ENCODE measurements at regions not wholly inside any gene's neighbourhood (a gene's known extent, or its start where the extent isn't known, plus 50 kb on each side); places are given as distances from the start of the nearest gene placed in this dataset.

DNA sequence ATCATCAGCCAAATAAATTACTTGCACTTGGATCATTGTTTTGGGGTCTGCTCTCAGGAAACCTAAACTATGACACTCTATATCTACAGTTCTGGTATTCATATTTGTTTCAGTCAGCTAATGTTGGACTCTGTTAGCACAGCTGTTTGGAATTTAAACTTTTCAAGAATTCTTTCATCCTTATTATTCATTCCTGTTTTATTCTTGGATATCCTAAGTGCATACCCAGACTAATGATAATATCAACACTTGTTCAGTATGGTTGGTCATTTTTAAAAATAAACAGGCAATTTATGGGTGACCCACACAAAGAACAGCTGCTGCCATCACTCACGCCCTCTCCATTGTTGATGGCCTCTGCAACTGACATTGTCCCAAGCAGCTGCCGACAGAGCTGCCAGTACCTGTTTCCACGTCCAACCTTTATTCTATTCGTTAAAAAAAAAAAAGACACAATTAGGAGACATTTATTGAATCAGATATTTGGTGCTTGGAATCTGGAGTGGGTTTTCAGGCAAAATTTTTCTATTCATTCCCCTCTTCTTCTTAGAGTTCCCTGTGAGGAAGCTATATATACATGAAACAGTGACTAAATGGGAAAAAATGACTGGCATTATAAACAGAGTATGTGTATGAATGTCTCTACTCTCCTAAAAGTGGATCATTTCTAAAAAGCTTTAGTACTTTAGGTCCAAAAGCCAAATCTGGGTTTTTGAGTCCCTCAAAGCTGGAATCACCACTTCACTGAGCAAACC lies 252.1 kb upstream of the NAV3 start:
- Histone ChIP-seq H3K27me3 (no peaks in the 10 kb centered on the region), H3K4me2 (no peak overlapping the region), H3K9me2 (replicated peaks; ENCODE audit: insufficient read depth) (no peaks in the 10 kb centered on the region), H3K4me1 (ENCODE audit: insufficient read depth) (peaks cover 8% of the 10 kb centered on the region), H2AFZ (no peak overlapping the region), H3K79me2 (no peaks in the 10 kb centered on the region), H3K4me3 (no peak overlapping the region), H4K20me1 (ENCODE audit: insufficient read depth, poor library complexity, severe bottlenecking) (no peaks in the 10 kb centered on the region), H3K27ac (no peak overlapping the region), H3K9me3 (ENCODE audit: low read depth) (no peaks in the 10 kb centered on the region), H3K36me3 (replicated peaks; ENCODE audit: insufficient read depth, low read depth) (no peaks in the 10 kb centered on the region)
- 88% methylated on average over 4 of the region's 4 CpGs for WGBS (ENCODE audit: low lambda C conversion rate, missing lambda C conversion rate)
- TF ChIP-seq, protein P1, sequence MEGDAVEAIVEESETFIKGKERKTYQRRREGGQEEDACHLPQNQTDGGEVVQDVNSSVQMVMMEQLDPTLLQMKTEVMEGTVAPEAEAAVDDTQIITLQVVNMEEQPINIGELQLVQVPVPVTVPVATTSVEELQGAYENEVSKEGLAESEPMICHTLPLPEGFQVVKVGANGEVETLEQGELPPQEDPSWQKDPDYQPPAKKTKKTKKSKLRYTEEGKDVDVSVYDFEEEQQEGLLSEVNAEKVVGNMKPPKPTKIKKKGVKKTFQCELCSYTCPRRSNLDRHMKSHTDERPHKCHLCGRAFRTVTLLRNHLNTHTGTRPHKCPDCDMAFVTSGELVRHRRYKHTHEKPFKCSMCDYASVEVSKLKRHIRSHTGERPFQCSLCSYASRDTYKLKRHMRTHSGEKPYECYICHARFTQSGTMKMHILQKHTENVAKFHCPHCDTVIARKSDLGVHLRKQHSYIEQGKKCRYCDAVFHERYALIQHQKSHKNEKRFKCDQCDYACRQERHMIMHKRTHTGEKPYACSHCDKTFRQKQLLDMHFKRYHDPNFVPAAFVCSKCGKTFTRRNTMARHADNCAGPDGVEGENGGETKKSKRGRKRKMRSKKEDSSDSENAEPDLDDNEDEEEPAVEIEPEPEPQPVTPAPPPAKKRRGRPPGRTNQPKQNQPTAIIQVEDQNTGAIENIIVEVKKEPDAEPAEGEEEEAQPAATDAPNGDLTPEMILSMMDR (IDR thresholded peaks at IDR 0.05; ENCODE audit: poor library complexity): no peak
- TF ChIP-seq EZH2 (IDR thresholded peaks at IDR 0.05; ENCODE audit: borderline replicate concordance): no peak
- no peak for DNase-seq (ENCODE audit: low spot score)

DNA sequence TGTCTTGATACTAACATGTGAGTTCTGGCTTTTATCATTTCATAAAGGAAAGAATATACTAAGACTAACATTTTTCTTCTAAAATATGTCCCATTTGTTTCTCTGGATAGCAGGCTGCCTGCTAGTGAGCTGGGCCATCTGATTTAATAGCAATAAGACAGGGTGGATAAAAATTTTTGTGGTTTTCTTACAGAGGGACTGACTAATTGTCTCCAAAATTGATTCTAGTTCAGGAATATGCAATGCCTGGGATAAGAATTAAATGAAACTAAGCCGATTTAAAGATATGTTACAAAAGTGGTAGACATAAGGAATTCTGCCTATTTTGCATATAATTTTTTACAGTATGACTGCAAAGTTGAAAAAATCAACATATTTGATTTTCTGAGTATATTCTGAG lies 252.9 kb upstream of the NAV3 start:
- TF ChIP-seq, protein P1 (IDR thresholded peaks at IDR 0.05; ENCODE audit: poor library complexity): no peak
- TF ChIP-seq EZH2 (IDR thresholded peaks at IDR 0.05; ENCODE audit: borderline replicate concordance): no peak
- TF ChIP-seq EZH2phosphoT487 (IDR thresholded peaks at IDR 0.05; ENCODE audit: low read depth, severe bottlenecking, unreplicated experiment): no peak
- H3K79me2 ChIP-seq: no peaks in the 10 kb centered on the region
- peaks cover 8% of the 10 kb centered on the region for H3K4me1 ChIP-seq (ENCODE audit: insufficient read depth)
- H3K4me3 ChIP-seq: no peak overlapping the region
- no peaks in the 10 kb centered on the region for H3K27me3 ChIP-seq
- no peak overlapping the region for H3K4me2 ChIP-seq
- H3K27ac ChIP-seq: no peak overlapping the region
- no peak for DNase-seq (ENCODE audit: low spot score)
- H3K9me2 ChIP-seq (replicated peaks; ENCODE audit: insufficient read depth): no peaks in the 10 kb centered on the region
- no peaks in the 10 kb centered on the region for H4K20me1 ChIP-seq (ENCODE audit: insufficient read depth, poor library complexity, severe bottlenecking)
- H2AFZ ChIP-seq: no peak overlapping the region
- 93% methylated on average over 1 of the region's 1 CpG for WGBS (ENCODE audit: low lambda C conversion rate, missing lambda C conversion rate)
- H3K36me3 ChIP-seq (replicated peaks; ENCODE audit: insufficient read depth, low read depth): no peaks in the 10 kb centered on the region
- no peaks in the 10 kb centered on the region for H3K9me3 ChIP-seq (ENCODE audit: low read depth)

DNA sequence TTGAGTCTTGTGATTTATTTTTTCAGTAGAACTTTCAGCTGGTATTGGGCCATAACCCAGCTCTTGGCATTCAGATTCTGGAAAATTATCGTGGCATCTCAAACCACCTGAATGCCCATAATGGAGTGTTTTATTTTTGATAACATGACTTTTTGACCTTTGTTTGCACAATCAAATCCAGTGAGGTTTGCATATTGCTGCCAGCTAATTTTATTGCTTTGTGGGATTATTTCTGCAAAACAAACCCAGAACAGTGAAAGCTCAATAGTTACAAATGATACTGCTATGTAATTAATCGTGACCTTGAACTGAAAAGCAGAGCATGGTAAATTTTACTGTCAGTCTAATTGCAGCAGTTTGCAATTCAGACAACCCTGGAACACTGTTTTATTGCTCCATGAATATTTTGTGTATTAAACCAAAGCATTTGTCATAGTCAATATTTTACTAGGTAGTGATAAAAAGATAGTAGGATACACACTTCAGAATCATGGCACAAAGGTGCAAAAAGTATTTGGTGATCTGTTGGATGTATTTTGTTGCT lies 255.2 kb upstream of the NAV3 start:
- no peak for DNase-seq (ENCODE audit: low spot score)
- Histone ChIP-seq H3K9me2 (replicated peaks; ENCODE audit: insufficient read depth) (no peaks in the 10 kb centered on the region), H3K79me2 (no peaks in the 10 kb centered on the region), H3K4me2 (no peak overlapping the region), H3K27me3 (no peaks in the 10 kb centered on the region), H3K27ac (no peak overlapping the region), H4K20me1 (ENCODE audit: insufficient read depth, poor library complexity, severe bottlenecking) (no peaks in the 10 kb centered on the region), H3K4me1 (ENCODE audit: insufficient read depth) (no peaks in the 10 kb centered on the region), H3K4me3 (no peak overlapping the region), H3K36me3 (replicated peaks; ENCODE audit: insufficient read depth, low read depth) (no peaks in the 10 kb centered on the region), H2AFZ (no peak overlapping the region), H3K9me3 (ENCODE audit: low read depth) (no peaks in the 10 kb centered on the region)
- no peak for TF ChIP-seq EZH2 (IDR thresholded peaks at IDR 0.05; ENCODE audit: borderline replicate concordance)
- TF ChIP-seq EZH2phosphoT487 (IDR thresholded peaks at IDR 0.05; ENCODE audit: low read depth, severe bottlenecking, unreplicated experiment): no peak
- TF ChIP-seq, protein P1 (IDR thresholded peaks at IDR 0.05; ENCODE audit: poor library complexity): no peak
- WGBS (ENCODE audit: low lambda C conversion rate, missing lambda C conversion rate): 38% methylated on average over 2 of the region's 2 CpGs
